Stimulated activated CD8-positive, alpha-beta memory T cell treated with anti-CD3 and anti-CD28 coated beads, Interleukin-15, amount 100 ng/mL, for 1 hour (primary cell): ENCODE measurements at regions not wholly inside any gene's neighbourhood (a gene's known extent, or its start where the extent isn't known, plus 50 kb on each side); places are given as distances from the start of the nearest gene placed in this dataset.

Experiments used
- DNase-seq: peaks from one replicate; pipeline ENCODE4 v3.0.0-alpha.2; 2020; ENCODE audit warnings: low read depth

GRCh38 chr6:166046982-166047381 lies 120.7 kb downstream of the TBXT start:
- DNase-seq, result no peak

- no peak for DNase-seq
Measured at GRCh38 chr6:166046226-166046625, 121.4 kb downstream of the TBXT start.

- DNase-seq, result no peak
Measured at GRCh38 chr6:166045860-166046200, 121.8 kb downstream of the TBXT start.

DNA sequence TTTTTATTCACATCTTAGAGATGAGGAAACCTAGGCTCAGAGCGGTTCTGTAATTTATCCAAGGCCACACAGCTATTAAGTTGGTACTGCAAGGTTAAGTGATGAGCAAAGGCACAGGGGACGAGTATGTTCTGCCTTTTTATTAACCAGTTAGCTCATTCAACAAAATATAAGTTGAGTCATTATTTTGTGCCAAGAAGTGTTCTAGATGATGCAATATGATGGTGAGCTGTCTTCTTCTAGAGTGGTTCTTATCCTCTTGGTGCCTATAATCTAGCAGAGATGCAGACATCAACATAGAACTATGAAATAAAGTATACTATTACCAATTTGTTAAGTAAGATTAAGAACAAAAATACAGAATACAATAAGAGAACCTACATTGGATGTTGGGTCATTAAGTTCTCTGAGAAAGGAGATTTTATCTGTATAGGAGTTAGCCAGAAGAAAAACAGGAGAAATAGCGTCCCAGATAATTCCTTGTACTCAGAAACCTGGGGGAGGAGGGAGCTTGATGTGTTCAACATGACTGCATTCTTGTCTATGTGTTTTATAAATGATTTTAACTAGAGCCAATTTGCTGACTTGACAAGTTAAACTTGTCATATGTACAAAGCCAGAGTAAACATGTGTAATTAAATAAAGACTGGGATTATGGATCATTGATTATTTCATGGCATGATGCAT lies 122.3 kb downstream of the TBXT start:
- DNase-seq, result no peak

DNA sequence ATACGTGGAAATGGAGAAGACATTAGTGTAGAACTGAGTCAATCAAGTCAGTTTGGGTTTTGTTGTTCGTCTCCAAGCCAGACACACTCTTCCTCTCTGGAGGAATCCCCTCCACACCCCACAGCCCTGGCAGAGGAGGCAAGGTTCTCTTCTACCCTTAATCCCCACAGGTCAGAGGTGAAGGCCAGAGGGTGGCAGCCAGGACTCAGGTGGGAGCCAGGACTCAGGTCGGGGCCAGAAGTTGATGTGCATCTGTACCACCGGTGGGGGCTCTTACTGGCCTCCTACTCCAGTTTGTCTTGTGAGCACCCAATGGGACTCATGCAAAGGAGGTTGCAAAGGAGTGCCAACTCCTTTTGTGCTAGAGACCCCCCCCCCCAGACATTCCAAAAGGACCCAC lies 126.4 kb downstream of the TBXT start:
- DNase-seq, result no peak

- DNase-seq, result no peak
Measured at GRCh38 chr6:166040292-166040691, 127.4 kb downstream of the TBXT start.

DNA sequence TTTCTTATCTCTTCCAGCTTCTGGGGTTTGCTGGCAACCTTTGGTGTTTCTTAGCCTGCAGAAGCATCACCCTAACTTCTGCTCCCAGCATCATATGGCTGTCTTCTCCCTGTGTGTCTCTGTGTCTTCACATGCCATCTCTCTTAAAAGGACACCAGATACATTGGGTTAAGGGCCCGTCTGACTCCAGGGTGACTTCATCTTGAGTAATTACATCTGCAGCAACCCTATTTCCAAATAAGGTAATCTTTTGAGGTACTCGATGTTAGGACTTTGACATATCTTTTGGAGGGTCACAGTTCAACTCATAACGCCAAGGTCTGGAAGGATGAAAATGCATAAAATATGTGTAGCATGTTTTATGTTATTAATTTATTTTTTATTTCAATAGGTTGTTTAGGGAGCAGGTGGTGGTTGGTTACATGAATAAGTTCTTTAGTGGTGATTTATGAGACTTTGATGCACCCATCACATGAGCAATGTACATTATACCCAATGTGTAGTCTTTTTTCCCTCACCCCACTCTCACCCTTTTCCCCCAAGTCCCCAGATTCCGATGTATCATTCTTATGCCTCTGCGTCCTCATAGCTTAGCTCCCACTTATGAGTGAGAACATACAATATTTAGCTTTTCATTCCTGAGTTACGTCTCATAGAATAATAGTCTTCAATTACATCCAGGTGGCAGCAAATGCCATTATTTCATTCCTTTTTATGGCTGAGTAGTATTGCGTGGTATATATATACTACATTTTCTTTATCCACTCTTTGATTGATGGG lies 131.1 kb downstream of the TBXT start:
- DNase-seq, result no peak

DNA sequence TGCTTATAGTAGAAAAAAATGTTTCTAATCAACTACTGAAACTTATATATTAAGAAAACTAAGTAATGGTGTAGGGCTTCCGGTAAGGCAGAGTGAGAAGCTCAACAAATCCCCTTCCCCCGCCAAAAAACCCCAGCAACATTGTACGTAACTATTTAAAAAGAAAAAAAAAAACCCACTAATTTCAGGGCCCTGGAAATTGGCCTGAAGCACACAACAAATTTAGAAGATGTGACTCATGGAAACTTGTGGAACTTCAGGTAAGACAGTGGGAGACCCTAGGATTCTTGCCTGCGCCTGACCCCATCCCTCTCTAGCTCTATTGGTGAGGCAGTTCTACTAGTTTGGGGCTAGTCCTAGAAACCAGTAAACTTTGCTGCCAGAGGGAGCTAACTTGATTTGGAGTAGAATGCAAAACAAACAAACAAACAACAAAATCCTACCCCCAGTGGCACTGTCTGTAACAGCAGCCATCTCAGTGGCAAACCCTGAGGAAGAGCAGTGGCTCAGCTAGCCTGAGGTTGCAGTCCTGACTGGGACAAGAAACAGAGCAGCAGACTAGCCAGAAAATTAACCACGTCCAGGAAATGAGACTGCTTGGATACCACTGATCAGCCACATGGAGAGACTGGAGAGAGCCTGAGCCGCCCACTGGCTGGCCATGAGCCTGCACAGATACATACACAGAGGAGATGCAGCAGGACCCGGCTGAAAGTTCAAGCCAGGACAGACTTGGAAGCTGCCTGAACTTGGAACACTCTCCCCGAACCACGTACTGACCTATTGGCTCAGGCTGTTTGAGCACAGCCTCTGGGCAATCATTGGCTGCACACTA lies 135.1 kb downstream of the TBXT start:
- no peak for DNase-seq

DNA sequence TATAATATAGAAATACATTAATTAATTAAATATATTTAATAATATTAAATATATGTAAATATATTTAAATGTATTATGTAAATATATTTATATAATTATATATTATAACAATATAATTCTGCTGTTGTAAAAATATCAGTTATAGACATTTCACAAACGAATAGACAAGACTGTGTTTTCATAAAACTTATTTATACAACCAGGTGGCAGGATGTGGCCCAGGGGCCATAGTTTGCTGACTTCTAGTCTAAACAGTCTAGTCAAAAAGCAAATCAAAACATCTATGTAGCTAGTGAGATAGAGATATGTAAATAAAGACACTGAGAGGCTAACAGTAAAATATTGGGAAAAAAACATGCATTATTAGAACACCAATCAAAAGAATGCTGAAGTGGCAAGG lies 136.4 kb downstream of the TBXT start:
- no peak for DNase-seq

DNA sequence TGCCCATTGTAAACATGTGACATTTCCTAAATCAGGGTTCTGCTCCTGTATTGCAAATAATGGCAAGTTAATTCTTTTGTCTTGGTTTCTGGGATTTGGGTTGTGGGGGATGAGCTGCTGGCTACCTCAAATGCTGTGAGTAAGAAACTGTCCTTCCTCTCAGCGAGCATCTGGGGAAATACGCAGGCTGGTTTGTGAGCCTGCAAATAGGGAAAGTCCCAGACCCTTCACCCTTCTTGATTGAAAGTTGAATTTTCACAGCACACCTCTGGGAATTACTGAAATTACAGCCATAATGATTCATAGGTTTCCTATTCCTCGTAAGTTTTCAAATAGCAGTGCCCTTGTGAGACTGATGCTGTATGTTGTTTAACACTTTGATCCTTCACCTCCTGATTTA lies 138.1 kb downstream of the TBXT start:
- DNase-seq, result no peak

DNA sequence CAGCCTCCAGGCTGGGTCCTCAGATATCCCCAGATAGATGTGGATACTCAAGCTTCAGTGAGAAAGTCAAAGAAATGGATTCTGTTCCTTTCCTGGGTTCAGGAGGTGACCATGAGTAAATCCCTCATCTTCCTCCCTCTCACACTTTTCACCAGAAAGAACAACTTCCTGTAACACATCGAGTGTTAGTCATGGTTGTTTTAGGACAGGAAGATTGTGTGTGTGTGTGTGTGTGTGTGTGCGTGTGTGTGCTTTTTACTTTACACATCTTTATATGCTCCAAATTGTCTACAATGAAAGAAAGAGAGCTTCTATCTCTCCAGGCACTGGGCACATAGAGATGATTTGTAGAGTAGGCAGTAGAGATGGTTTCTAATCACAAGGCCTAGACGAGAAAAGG lies 139.9 kb downstream of the TBXT start:
- DNase-seq, result no peak

DNA sequence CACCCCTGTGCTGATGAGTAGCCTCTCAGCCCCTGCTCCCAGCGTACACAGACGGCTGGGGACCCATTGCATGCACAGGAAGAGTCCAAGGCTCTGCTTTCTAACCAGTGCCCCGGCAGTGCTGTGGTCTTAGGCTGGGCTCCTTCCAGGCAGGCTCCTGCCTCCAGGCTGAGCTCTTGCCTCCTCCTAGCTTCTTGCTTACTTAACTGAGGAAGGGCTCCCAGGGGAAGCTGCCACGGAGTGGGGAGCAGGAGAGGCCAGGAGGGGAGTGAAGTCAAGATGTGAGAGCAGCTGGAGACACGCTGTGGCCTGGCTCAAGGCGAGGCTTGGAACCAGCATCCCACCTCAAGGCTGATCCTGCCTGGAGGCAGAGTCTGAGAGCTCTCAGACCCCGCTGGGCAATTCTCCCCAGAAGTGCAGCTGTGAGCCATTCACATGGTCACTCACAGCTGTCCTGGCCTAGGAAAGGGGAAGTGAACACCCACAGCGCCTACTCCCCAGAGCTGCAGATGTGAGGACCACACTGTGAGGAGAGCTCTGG lies 141.0 kb downstream of the TBXT start:
- no peak for DNase-seq

GRCh38 chr6:166025149-166025898 lies 142.3 kb downstream of the TBXT start:
- no peak for DNase-seq

DNA sequence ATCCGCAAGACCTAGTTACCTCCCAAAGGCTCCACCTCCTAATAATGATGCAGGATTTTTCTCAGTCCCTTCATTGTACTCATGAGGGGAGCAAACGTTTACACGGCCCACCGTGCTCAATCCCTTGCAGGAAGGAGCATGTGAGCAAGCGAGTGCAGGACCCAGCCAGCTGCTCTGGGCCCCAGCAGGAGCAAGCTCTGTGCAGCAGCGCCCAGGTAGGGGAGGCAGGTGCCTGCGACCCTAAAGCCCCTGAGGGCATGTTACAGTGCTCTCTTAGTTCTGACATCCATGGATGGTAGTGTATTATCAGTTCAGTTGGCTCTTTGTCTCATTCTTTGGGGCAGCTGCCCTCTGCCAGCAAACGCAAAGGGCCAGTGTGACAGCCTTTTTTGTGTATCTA lies 143.4 kb downstream of the TBXT start:
- no peak for DNase-seq

- DNase-seq, result no peak
Measured at GRCh38 chr6:166023273-166023989, 144.2 kb downstream of the TBXT start.

DNA sequence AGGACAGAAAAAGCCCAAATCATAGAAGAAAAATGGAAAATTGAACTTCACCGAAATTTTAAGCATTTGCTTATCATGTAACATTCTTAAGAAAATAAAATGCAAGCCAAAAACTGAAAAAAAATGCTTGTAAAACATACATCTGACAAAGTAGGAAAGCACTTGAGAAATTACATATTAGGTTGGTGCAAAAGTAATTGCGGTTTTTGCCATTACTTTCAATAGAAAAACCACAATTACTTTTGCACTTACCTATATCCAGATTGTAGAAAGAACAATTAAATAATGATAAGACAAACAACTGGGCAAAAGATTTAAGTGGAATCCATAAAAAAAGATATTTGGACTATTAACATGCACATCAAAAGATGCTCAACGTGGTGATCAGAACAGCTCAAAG lies 146.2 kb downstream of the TBXT start:
- no peak for DNase-seq

DNA sequence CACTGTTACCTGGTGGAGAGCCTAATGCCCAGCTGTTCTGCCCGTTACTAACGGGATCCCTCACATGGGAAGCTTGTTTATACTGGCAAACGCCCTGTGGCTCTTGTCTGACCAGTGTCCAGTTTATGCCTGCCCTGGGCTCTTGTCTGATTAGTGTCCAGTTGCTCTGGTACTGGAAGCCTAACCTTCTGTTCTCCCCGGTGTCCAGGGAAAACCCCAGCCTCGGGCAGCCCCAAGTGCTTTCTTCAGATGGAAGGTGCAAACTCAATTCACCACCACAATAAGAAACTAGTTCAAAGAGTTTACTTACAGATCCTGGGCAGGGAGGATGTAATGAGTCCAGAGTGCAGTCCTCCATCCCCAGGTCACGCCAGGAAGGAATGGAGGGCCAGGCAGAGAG lies 148.4 kb downstream of the TBXT start:
- no peak for DNase-seq

DNA sequence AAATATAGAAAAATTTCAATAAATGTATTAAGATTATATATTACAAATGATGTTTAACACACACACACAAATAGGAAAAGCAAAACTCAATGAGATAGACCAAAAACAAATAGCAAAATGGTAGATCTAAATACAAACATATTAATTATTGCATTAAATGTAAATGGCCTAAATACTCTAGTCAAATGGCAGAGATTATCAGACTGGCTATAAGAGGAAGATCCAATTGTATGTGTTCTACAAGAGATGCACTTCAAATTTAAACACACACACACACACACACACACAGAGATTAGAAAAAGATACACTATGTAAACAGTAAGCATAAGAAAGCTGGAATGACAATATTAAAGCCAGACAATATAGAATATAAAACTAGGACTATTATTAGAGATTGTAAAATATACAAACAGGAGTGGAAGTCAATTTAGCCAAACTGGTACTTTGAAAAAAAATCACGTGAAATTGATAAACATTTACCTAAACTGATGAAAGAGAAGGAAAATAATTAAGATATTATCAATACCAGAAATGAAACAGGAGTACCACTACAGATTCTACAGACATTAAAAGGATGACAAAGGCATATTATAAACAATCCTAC lies 150.5 kb downstream of the TBXT start:
- DNase-seq, result no peak

- DNase-seq, result no peak
Measured at GRCh38 chr6:166014966-166015365, 152.7 kb downstream of the TBXT start.

- DNase-seq, result no peak
Measured at GRCh38 chr6:166010136-166010960, 157.3 kb downstream of the TBXT start.
